Neuronal stem cell (in vitro differentiated cells): ENCODE measurements at regions not wholly inside any gene's neighbourhood (a gene's known extent, or its start where the extent isn't known, plus 50 kb on each side); places are given as distances from the start of the nearest gene placed in this dataset.

Experiments
- DNase-seq: peaks from one replicate; pipeline ENCODE4 v3.0.0-alpha.2; 2013; ENCODE audit warnings: low spot score
- H2AFZ ChIP-seq: one replicate; pipeline ENCODE4 v1.6.1; 2013; ENCODE audit warnings: mild to moderate bottlenecking, low read length, inconsistent platforms
- H2AK5ac ChIP-seq: 2 replicates; pipeline ENCODE4 v1.6.1; 2013; ENCODE audit warnings: low read depth, mild to moderate bottlenecking, inconsistent platforms, low read length, moderate library complexity, mixed read lengths
- H2BK120ac ChIP-seq: 2 replicates; pipeline ENCODE4 v1.6.1; 2013; ENCODE audit warnings: low read depth, mild to moderate bottlenecking, inconsistent platforms, low read length, moderate library complexity, mixed read lengths
- H2BK12ac ChIP-seq: one replicate; pipeline ENCODE4 v1.6.1; 2013; ENCODE audit warnings: low read length, inconsistent platforms
- H2BK15ac ChIP-seq: 2 replicates; pipeline ENCODE4 v1.6.1; 2013; ENCODE audit warnings: mild to moderate bottlenecking, low read length, inconsistent platforms, mixed read lengths
- H2BK5ac ChIP-seq: one replicate; pipeline ENCODE4 v1.6.1; 2013; ENCODE audit warnings: inconsistent platforms, mild to moderate bottlenecking, low read length, moderate library complexity
- H3K14ac ChIP-seq: one replicate; pipeline ENCODE4 v1.6.1; 2013; ENCODE audit warnings: low read length, inconsistent platforms
- H3K18ac ChIP-seq: 2 replicates; pipeline ENCODE4 v1.6.1; 2013; ENCODE audit warnings: low read length, inconsistent platforms
- H3K23ac ChIP-seq: 2 replicates; pipeline ENCODE4 v1.6.1; 2013; ENCODE audit warnings: low read depth, mild to moderate bottlenecking, mixed read lengths, low read length, inconsistent platforms; ENCODE audit not compliant: poor library complexity
- H3K27ac ChIP-seq: replicated peaks from 3 replicates; pipeline ENCODE4 v1.5.1; 2013; ENCODE audit warnings: low read length, inconsistent platforms
- H3K27me3 ChIP-seq, 3 experiments: 2 replicates each; pipeline ENCODE4 v1.6.1; 2013; ENCODE audit warnings: low read length in 3 of 3, mild to moderate bottlenecking in 2 of 3, inconsistent platforms in 1 of 3, low read depth in 1 of 3, mixed read lengths in 1 of 3, moderate library complexity in 1 of 3; ENCODE audit not compliant: control insufficient read depth in 3 of 3, insufficient read depth in 3 of 3
- H3K36me3 ChIP-seq, 2 donors: replicated peaks in 1 of 2; 2 replicates each; pipeline ENCODE4 v1.6.1; 2013; ENCODE audit warnings: low read length in 2 of 2; ENCODE audit not compliant: control insufficient read depth in 2 of 2, insufficient read depth in 2 of 2
- H3K4ac ChIP-seq: 2 replicates; pipeline ENCODE4 v1.6.1; 2013; ENCODE audit warnings: inconsistent platforms, mild to moderate bottlenecking, low read length, moderate library complexity
- H3K4me1 ChIP-seq, 2 donors: 1 replicate in 1 of 2; 2 replicates in 1 of 2; pipeline ENCODE4 v1.6.1; 2013; ENCODE audit warnings: low read length in 2 of 2, low read depth in 1 of 2; ENCODE audit not compliant: control insufficient read depth in 2 of 2, insufficient read depth in 1 of 2
- H3K4me2 ChIP-seq: one replicate; pipeline ENCODE4 v1.6.1; 2013; ENCODE audit warnings: mild to moderate bottlenecking, low read length, inconsistent platforms; ENCODE audit not compliant: insufficient read depth, poor library complexity, severe bottlenecking
- H3K4me3 ChIP-seq, 2 donors: 2 replicates each; pipeline ENCODE4 v1.5.1; 2013; ENCODE audit warnings: low read length in 2 of 2, mild to moderate bottlenecking in 2 of 2, inconsistent platforms in 1 of 2, moderate library complexity in 1 of 2
- H3K79me1 ChIP-seq: one replicate; pipeline ENCODE4 v1.6.1; 2013; ENCODE audit warnings: low read depth, mild to moderate bottlenecking, inconsistent platforms, low read length, moderate library complexity
- H3K9ac ChIP-seq: one replicate; pipeline ENCODE4 v1.6.1; 2013; ENCODE audit warnings: mild to moderate bottlenecking, low read depth, low read length, inconsistent platforms; ENCODE audit not compliant: poor library complexity
- H3K9me3 ChIP-seq, 2 donors: replicated peaks in 1 of 2; 2 replicates each; pipeline versions ENCODE3 to v1.6.1; 2013; ENCODE audit warnings: low read length in 2 of 2, mild to moderate bottlenecking in 2 of 2, inconsistent platforms in 1 of 2, low read depth in 1 of 2, mixed read lengths in 1 of 2, moderate library complexity in 1 of 2; ENCODE audit not compliant: control insufficient read depth in 2 of 2, insufficient read depth in 1 of 2
- H4K8ac ChIP-seq: one replicate; pipeline ENCODE4 v1.6.1; 2013; ENCODE audit warnings: low read depth, mild to moderate bottlenecking, inconsistent platforms, low read length, moderate library complexity
- H4K91ac ChIP-seq: one replicate; pipeline ENCODE4 v1.6.1; 2013; ENCODE audit warnings: low read length, low read depth, mild to moderate bottlenecking, inconsistent platforms; ENCODE audit not compliant: poor library complexity
- WGBS, 2 donors: extraction: QIAGEN DNeasy Blood & Tissue Kit; methylation state at CpG; one replicate each; pipeline ENCODE4 v1.1.7; 2013; ENCODE audit warnings: missing lambda C conversion rate in 2 of 2, mixed read lengths in 1 of 2; ENCODE audit not compliant: insufficient read length in 2 of 2, insufficient replicate concordance in 1 of 2; ENCODE audit errors: extremely low coverage in 2 of 2; 5-methylcytosine and 5-hydroxymethylcytosine counted together

DNA sequence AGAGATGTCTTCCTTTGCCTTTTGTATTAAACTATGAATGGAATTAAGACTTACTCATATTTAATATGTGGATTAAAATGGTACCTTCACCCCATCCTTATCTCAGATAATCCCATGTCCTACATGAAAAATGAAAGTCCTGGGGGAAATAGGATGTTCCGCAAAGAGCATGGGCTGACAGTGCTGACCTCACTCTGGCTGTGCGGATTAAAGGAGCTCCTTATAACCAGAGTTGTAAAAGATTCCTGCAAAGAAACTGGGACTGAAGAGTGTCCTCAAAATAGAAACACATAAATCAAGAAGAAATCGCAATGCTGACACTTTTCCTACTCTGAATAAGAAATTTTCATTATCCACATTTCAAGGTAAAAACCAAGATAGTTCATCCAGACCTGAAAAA lies 384.5 kb downstream of the LIG4 start:
- DNase-seq: no peak
- H2BK12ac ChIP-seq: no peak overlapping the region
- H3K9ac ChIP-seq: no peak overlapping the region
- no peak overlapping the region for H3K18ac ChIP-seq
- H3K23ac ChIP-seq: no peak overlapping the region
- no peak overlapping the region for H3K14ac ChIP-seq
- H3K27me3 ChIP-seq: no peaks in the 10 kb centered on the region
- no peak overlapping the region for H2BK5ac ChIP-seq
- H4K8ac ChIP-seq: no peak overlapping the region
- H3K4me3 ChIP-seq: no peak overlapping the region
- H3K36me3 ChIP-seq: no peaks in the 10 kb centered on the region
- no peaks in the 10 kb centered on the region for H3K9me3 ChIP-seq
- H2AK5ac ChIP-seq: no peak overlapping the region
- no peaks in the 10 kb centered on the region for H3K79me1 ChIP-seq
- no peak overlapping the region for H3K4ac ChIP-seq
- H3K27ac ChIP-seq: no peak overlapping the region
- H2AFZ ChIP-seq: no peak overlapping the region
- H2BK120ac ChIP-seq: no peak overlapping the region
- no peak overlapping the region for H2BK15ac ChIP-seq
- no CpG with 5 or more reads among the region's 3 CpGs for WGBS, 2 donors
- H4K91ac ChIP-seq: no peak overlapping the region
- peaks cover 0 to 11% of the 10 kb centered on the region in 2 donors for H3K4me1 ChIP-seq
- no peak overlapping the region for H3K4me2 ChIP-seq

DNA sequence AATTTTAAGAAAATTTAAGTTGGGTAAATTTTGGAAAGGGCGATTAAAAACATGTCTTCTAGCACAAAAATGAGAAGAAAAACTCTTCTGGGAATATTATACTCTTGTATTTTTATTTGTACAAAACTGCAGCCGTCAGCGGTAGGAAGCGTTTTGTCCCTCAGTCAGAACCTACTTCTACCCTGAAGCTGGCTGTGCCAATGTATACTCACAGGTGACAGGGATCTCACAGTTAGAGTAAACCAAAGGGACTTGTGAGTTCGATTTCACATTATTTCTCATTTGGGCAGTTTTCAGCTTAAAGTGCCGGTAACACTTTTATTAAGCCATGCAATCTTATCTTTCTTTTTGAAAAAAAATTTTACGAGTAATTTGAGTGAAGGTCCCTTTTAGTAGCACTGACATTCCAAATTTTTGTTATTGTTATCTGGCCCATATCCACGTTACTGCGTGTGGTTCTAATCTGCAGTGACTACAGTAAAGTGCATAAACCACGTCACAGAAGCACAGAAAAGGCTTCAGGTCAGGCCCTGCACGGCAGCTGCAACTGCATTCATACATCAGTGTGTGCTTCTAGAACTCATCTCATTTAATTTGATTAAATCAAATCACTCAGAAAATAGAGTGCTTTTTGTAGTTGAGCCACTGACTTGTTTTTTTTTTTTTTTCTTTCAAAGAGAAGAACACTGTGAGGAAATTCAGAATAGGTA lies 387.3 kb downstream of the LIG4 start:
- H3K27ac ChIP-seq: no peak overlapping the region
- H2BK12ac ChIP-seq: no peak overlapping the region
- H4K8ac ChIP-seq: no peak overlapping the region
- H3K18ac ChIP-seq: no peak overlapping the region
- peaks cover 0 to 6% of the 10 kb centered on the region in 2 donors for H3K4me1 ChIP-seq
- no peaks in the 10 kb centered on the region for H3K36me3 ChIP-seq
- no peak overlapping the region for H3K4ac ChIP-seq
- no peak overlapping the region for H3K23ac ChIP-seq
- H3K4me3 ChIP-seq: no peak overlapping the region
- H3K9me3 ChIP-seq: no peaks in the 10 kb centered on the region
- no peak overlapping the region for H2BK120ac ChIP-seq
- H3K9ac ChIP-seq: no peak overlapping the region
- no peak overlapping the region for H2BK15ac ChIP-seq
- no peaks in the 10 kb centered on the region for H3K27me3 ChIP-seq
- H3K4me2 ChIP-seq: no peak overlapping the region
- no peak overlapping the region for H2AK5ac ChIP-seq
- no peak overlapping the region for H2AFZ ChIP-seq
- no peak for DNase-seq
- no peak overlapping the region for H4K91ac ChIP-seq
- H3K14ac ChIP-seq: no peak overlapping the region
- no peak overlapping the region for H2BK5ac ChIP-seq
- no CpG with 5 or more reads among the region's 11 CpGs for WGBS, 2 donors
- no peaks in the 10 kb centered on the region for H3K79me1 ChIP-seq

DNA sequence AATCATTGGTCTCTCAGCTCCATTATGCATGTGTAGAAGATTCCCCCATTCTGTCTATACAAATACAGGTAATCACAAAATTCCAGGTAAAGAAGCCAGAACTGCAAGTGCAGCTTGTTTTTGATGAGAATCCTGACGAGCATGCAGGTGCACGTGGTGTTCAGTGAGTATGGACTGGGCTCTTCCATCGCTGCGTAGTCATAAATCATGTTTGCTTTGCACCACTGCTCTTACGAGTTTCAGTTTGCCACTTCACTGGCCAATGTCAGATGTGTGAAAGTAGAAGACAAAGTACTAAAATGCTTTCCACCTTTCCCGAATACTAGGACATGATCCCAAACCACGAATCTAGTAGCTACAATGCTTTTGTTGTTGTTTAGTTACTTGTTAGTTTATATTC lies 390.7 kb downstream of the LIG4 start:
- no peak overlapping the region for H2BK12ac ChIP-seq
- no peak overlapping the region for H3K23ac ChIP-seq
- no peak overlapping the region for H2AFZ ChIP-seq
- H3K4ac ChIP-seq: no peak overlapping the region
- no peak overlapping the region for H3K18ac ChIP-seq
- H3K4me3 ChIP-seq: no peak overlapping the region
- no peaks in the 10 kb centered on the region for H3K79me1 ChIP-seq
- no peak overlapping the region for H3K27ac ChIP-seq
- H3K4me1 ChIP-seq: no peaks in the 10 kb centered on the region
- no peak overlapping the region for H2BK15ac ChIP-seq
- DNase-seq: no peak
- no peak overlapping the region for H2BK120ac ChIP-seq
- H3K36me3 ChIP-seq: no peaks in the 10 kb centered on the region
- no peaks in the 10 kb centered on the region for H3K9me3 ChIP-seq
- H3K9ac ChIP-seq: no peak overlapping the region
- H4K91ac ChIP-seq: no peak overlapping the region
- H4K8ac ChIP-seq: no peak overlapping the region
- no peaks in the 10 kb centered on the region for H3K27me3 ChIP-seq
- no peak overlapping the region for H3K4me2 ChIP-seq
- H2BK5ac ChIP-seq: no peak overlapping the region
- no peak overlapping the region for H3K14ac ChIP-seq
- H2AK5ac ChIP-seq: no peak overlapping the region
- no CpG with 5 or more reads among the region's 7 CpGs for WGBS, 2 donors

DNA sequence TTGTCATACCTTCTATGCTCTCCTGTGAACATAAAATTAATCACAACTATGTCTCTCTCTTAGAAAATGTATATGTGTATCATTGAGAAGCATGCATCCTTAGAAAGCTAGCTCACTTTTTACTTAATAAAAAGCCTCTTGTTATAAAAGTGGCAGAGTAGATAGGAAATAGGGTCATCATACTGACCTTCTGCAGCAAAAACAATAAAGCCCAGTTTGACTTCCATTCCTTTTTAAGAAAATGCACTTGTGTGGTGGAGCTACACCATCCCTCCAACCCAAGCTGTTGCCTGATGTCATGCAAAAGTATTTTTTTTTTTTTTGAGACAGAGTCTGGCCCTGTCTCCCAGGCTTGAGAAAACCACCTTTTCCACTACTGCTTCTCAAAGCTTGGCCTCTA lies 393.3 kb downstream of the LIG4 start:
- H3K18ac ChIP-seq: no peak overlapping the region
- no peak overlapping the region for H3K9ac ChIP-seq
- no peaks in the 10 kb centered on the region for H3K27me3 ChIP-seq
- H2AFZ ChIP-seq: no peak overlapping the region
- no peak overlapping the region for H2BK15ac ChIP-seq
- H2BK5ac ChIP-seq: no peak overlapping the region
- no peaks in the 10 kb centered on the region for H3K79me1 ChIP-seq
- no peak overlapping the region for H4K8ac ChIP-seq
- no peak for DNase-seq
- no peaks in the 10 kb centered on the region for H3K4me1 ChIP-seq
- H3K36me3 ChIP-seq: no peaks in the 10 kb centered on the region
- H2BK12ac ChIP-seq: no peak overlapping the region
- no peak overlapping the region for H2AK5ac ChIP-seq
- no peak overlapping the region for H3K23ac ChIP-seq
- H3K14ac ChIP-seq: no peak overlapping the region
- H3K4me2 ChIP-seq: no peak overlapping the region
- no peak overlapping the region for H3K4me3 ChIP-seq
- H3K9me3 ChIP-seq: no peaks in the 10 kb centered on the region
- H3K27ac ChIP-seq: no peak overlapping the region
- H4K91ac ChIP-seq: no peak overlapping the region
- H3K4ac ChIP-seq: no peak overlapping the region
- H2BK120ac ChIP-seq: no peak overlapping the region
